ENCODE measurements at regions not wholly inside any gene's neighbourhood (a gene's known extent, or its start where the extent isn't known, plus 50 kb on each side); places are given as distances from the start of the nearest gene placed in this dataset.
"Not testable (repeated sequence)": the region's sequence is repeated elsewhere in the genome, so short reads cannot be mapped to it uniquely, and the experiment has no call there.

DNA sequence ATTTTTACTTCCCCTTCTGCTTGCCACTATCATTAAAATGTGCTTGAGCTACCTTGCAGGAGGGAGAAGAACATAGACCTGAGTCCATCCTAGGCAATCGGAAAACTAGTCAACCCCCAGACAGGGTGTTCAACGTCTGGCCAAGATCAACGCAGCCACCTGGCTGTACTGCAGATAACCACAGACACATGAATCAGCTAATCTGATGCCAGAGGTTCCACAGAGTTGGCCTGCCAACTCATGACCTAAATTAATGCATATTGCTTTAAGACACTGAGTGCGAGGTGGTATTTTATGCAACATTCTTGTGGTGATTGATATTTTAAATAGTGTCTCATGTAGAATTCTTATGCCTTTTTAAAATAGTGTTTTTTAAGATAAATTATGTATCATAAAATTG lies 1283.8 kb upstream of the PABPC4L start:
- CTCF ChIA-PET: no interaction called here

DNA sequence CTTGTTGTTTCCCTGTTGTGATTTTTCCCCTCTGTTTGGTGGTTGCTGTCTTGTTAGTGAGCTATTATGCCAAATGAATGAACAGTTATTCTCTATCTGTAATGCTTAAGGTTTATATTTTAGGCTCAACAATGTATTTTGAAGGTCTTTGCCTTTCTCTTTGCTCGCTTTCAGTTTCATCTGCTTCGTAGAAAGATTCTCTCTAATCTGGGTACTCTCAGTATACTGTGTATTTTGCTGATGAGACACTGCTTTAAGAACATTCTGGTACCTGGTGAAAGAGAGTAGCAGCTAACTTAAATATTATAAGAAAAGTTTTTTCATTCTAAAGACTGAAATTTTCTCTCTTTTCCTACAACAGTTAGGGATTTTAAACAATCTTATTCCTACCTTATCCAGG lies 1274.7 kb upstream of the PABPC4L start:
- H3K27ac Mint-ChIP-seq: no peak overlapping the region

More for the DNA sequence above, 1283.8 kb upstream of the PABPC4L start:
- H3K27me3 Mint-ChIP-seq: no peaks in the 10 kb centered on the region
- ATAC-seq (no peak), DNase-seq (no peak)
- H3K4me1 Mint-ChIP-seq (ENCODE audit: low read depth): no peaks in the 10 kb centered on the region
- no peak overlapping the region for H3K4me3 Mint-ChIP-seq
- H3K36me3 Mint-ChIP-seq (ENCODE audit: low read depth): no peaks in the 10 kb centered on the region
- no peak overlapping the region for H3K27ac Mint-ChIP-seq
- intact Hi-C loops (cut with micrococcal nuclease): no loop called here
- TF ChIP-seq, protein P1, sequence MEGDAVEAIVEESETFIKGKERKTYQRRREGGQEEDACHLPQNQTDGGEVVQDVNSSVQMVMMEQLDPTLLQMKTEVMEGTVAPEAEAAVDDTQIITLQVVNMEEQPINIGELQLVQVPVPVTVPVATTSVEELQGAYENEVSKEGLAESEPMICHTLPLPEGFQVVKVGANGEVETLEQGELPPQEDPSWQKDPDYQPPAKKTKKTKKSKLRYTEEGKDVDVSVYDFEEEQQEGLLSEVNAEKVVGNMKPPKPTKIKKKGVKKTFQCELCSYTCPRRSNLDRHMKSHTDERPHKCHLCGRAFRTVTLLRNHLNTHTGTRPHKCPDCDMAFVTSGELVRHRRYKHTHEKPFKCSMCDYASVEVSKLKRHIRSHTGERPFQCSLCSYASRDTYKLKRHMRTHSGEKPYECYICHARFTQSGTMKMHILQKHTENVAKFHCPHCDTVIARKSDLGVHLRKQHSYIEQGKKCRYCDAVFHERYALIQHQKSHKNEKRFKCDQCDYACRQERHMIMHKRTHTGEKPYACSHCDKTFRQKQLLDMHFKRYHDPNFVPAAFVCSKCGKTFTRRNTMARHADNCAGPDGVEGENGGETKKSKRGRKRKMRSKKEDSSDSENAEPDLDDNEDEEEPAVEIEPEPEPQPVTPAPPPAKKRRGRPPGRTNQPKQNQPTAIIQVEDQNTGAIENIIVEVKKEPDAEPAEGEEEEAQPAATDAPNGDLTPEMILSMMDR (IDR thresholded peaks at IDR 0.05): no peak
- POLR2A ChIA-PET: no interaction called here
- peaks cover 7% of the 10 kb centered on the region for H3K9me3 Mint-ChIP-seq

DNA sequence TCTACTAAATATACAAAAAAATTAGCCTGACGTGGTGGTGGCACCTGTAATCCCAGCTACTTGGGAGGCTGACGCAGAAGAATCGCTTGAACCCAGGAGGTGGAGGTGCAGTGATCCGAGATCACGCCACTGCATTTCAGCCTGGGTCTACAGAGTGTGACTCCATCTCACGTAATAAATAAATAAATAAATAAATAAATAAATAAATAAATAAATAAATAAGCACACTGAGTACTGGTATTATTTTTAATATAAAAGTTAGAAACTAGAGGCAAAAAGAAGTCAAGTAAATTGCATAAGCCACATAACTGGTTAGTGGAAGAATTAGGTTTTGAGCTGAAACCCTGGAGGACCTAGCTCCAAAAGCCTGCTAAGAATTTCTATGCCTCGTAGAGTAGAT lies 1262.7 kb upstream of the PABPC4L start:
- no peaks in the 10 kb centered on the region for H3K36me3 Mint-ChIP-seq (ENCODE audit: low read depth)
- TF ChIP-seq, protein P1 (IDR thresholded peaks at IDR 0.05): no peak
- POLR2A ChIA-PET: no interaction called here
- ATAC-seq: no peak
- no peak for DNase-seq
- intact Hi-C loops (cut with micrococcal nuclease): no loop called here
- H3K27me3 Mint-ChIP-seq: no peaks in the 10 kb centered on the region
- H3K4me3 Mint-ChIP-seq: no peak overlapping the region
- H3K4me1 Mint-ChIP-seq (ENCODE audit: low read depth): no peaks in the 10 kb centered on the region
- H3K27ac Mint-ChIP-seq: no peak overlapping the region
- CTCF ChIA-PET: no interaction called here
- peaks cover 5% of the 10 kb centered on the region for H3K9me3 Mint-ChIP-seq

More for the DNA sequence above, 1274.7 kb upstream of the PABPC4L start:
- CTCF ChIA-PET: no interaction called here
- Mint-ChIP-seq H3K4me3 (no peak overlapping the region), H3K4me1 (ENCODE audit: low read depth) (no peaks in the 10 kb centered on the region), H3K27me3 (no peaks in the 10 kb centered on the region), H3K9me3 (peaks cover 5% of the 10 kb centered on the region), H3K36me3 (ENCODE audit: low read depth) (no peaks in the 10 kb centered on the region)
- intact Hi-C loops (cut with micrococcal nuclease): no loop called here
- POLR2A ChIA-PET: no interaction called here
- DNase-seq (no peak), ATAC-seq (no peak)
- TF ChIP-seq, protein P1 (IDR thresholded peaks at IDR 0.05): no peak

GRCh38 chr4:135447598-135447997 lies 1246.0 kb upstream of the PABPC4L start:
- intact Hi-C loops (cut with micrococcal nuclease); H3K4me1 Mint-ChIP-seq (ENCODE audit: low read depth); H3K36me3 Mint-ChIP-seq (ENCODE audit: low read depth); ATAC-seq; H3K27ac Mint-ChIP-seq; DNase-seq; POLR2A ChIA-PET; H3K4me3 Mint-ChIP-seq; H3K27me3 Mint-ChIP-seq; CTCF ChIA-PET; H3K9me3 Mint-ChIP-seq: not testable (repeated sequence)

DNA sequence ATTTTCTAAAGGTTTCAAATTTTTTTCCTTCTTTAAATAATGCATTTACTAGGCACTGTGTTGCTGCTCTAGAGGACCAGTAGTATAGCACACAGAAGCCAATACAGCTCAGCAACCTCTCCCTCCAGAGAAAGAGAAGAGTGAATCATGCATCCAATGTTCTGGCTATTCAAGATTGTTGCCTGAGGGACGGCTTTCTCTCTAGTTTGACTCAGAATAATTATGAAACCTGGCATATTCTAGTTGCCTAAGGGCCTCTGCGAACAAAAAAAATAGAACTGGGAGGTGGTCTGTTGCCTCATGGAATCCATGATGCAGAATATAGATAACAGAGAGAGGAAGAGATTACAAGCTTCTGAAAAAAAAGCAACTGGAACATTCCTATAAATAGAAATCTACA lies 1233.3 kb upstream of the PABPC4L start:
- Mint-ChIP-seq H3K36me3 (ENCODE audit: low read depth) (no peaks in the 10 kb centered on the region), H3K9me3 (peaks cover 8% of the 10 kb centered on the region), H3K27me3 (no peaks in the 10 kb centered on the region), H3K4me3 (no peak overlapping the region), H3K4me1 (ENCODE audit: low read depth) (no peaks in the 10 kb centered on the region), H3K27ac (no peak overlapping the region)
- CTCF ChIA-PET: no interaction called here
- TF ChIP-seq, protein P1 (IDR thresholded peaks at IDR 0.05): no peak
- DNase-seq (no peak), ATAC-seq (no peak)
- POLR2A ChIA-PET: no interaction called here
- intact Hi-C loops (cut with micrococcal nuclease): no loop called here

DNA sequence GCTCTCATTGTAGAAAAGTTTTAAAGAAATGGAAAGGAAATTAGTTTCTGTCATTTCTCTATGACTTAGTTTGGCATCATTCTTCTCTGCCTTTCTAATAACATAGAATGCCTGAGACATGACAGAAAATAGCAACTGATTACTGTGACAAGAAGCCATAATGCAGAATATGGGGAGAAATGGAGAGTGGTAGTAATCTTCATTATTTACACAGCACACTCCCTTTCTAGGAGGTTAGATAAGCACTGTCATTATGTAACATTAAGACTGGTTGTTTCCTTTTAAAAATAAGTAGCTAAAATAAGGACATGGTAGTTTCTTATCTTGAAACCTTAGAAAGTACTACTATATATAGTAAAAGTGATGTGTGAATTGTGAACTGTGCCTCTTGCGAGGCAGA lies 1227.9 kb upstream of the PABPC4L start:
- TF ChIP-seq, protein P1 (IDR thresholded peaks at IDR 0.05): no peak
- Mint-ChIP-seq H3K27me3 (no peaks in the 10 kb centered on the region), H3K36me3 (ENCODE audit: low read depth) (no peaks in the 10 kb centered on the region), H3K4me3 (no peak overlapping the region), H3K4me1 (ENCODE audit: low read depth) (no peaks in the 10 kb centered on the region), H3K27ac (no peak overlapping the region), H3K9me3 (no peaks in the 10 kb centered on the region)
- DNase-seq: no peak
- no peak for ATAC-seq
- CTCF ChIA-PET: no interaction called here
- intact Hi-C loops (cut with micrococcal nuclease): no loop called here
- POLR2A ChIA-PET: no interaction called here

Measured in activated CD8-positive, alpha-beta T cell treated with anti-CD3 and anti-CD28 coated beads for 36 hours (primary cell).